ENCODE measurements at regions not wholly inside any gene's neighbourhood (a gene's known extent, or its start where the extent isn't known, plus 50 kb on each side); places are given as distances from the start of the nearest gene placed in this dataset.

- no peak for TF ChIP-seq CTCF (IDR thresholded peaks at IDR 0.05)
- no peak for TF ChIP-seq EP300 (IDR thresholded peaks at IDR 0.05)
- no peak for TF ChIP-seq POLR2A (IDR thresholded peaks at IDR 0.05)
- no peak for TF ChIP-seq POLR2AphosphoS5 (IDR thresholded peaks at IDR 0.05)
Measured at GRCh38 chr13:50115695-50116094, 100.5 kb downstream of the KCNRG start.
